Gastrocnemius medialis (tissue), 4 donors: ENCODE measurements at regions not wholly inside any gene's neighbourhood (a gene's known extent, or its start where the extent isn't known, plus 50 kb on each side); places are given as distances from the start of the nearest gene placed in this dataset.

Experiments used
- ATAC-seq, 2 donors: fragments of 150-250 bp; one replicate each; pipeline ENCODE4 v1.9.1; 2016
- DNase-seq, 2 donors: peaks; one replicate each; pipeline ENCODE4 v3.0.0-alpha.2; 2019
- H3K27ac ChIP-seq, 4 donors: fragments of 200-600 bp; sonication (generic); 1 replicate in 1 of 4; 2 replicates in 3 of 4; pipeline ENCODE4 v1.5.1; 2016 to 2018; ENCODE audit warnings: mild to moderate bottlenecking in 2 of 4, moderate library complexity in 1 of 4
- H3K27me3 ChIP-seq, 3 donors: fragments of 200-600 bp; sonication (generic) in 2 of 3; 1 replicate in 1 of 3; 2 replicates in 2 of 3; pipeline versions ENCODE4 v1.5.1 to v1.6.0; 2016 to 2019; ENCODE audit warnings: mild to moderate bottlenecking in 1 of 3, moderate library complexity in 1 of 3
- H3K36me3 ChIP-seq, 2 donors: fragments of 200-600 bp; sonication (generic) in 1 of 2; one replicate each; pipeline ENCODE4 v1.5.1; 2017 to 2018
- H3K4me1 ChIP-seq, 2 donors: fragments of 200-600 bp; sonication (generic) in 1 of 2; one replicate each; pipeline ENCODE4 v1.5.1; 2016 to 2017; ENCODE audit warnings: mild to moderate bottlenecking in 2 of 2
- H3K4me3 ChIP-seq, 4 donors: fragments of 200-600 bp; sonication (generic) in 3 of 4; 1 replicate in 1 of 4; 2 replicates in 3 of 4; pipeline ENCODE4 v1.5.1; 2016 to 2019; ENCODE audit warnings: mild to moderate bottlenecking in 2 of 4
- H3K9me3 ChIP-seq, 3 donors: fragments of 200-600 bp; sonication (generic) in 2 of 3; 1 replicate in 1 of 3; 2 replicates in 2 of 3; pipeline ENCODE4 v1.5.1; 2016 to 2019
- CTCF ChIP-seq, 5 experiments: fragments of 450-650 bp in 3 of 5; fragments of 200-600 bp in 2 of 5; sonication (generic) in 2 of 5; IDR thresholded peaks in 4 of 5; conservative IDR thresholded peaks in 1 of 5; 1 replicate in 4 of 5; 2 replicates in 1 of 5; pipeline ENCODE4 v1.5.1; 2016 to 2019; ENCODE audit warnings: antibody characterized with exemption in 5 of 5, mild to moderate bottlenecking in 3 of 5, moderate library complexity in 3 of 5
- POLR2A ChIP-seq, 2 donors: fragments of 450-650 bp; IDR thresholded peaks; one replicate each; pipeline ENCODE4 v1.6.1; 2017; ENCODE audit warnings: antibody characterized with exemption in 2 of 2, mild to moderate bottlenecking in 2 of 2, moderate library complexity in 2 of 2
- in situ Hi-C, 4 donors: fragments of 200-750 bp; cut with MboI; loops; one replicate each; pipeline versions ENCODE4 v1.15.0 to v1.8.0; 2017; ENCODE audit warnings: low sequenced_read_pairs in 4 of 4
- intact Hi-C: fragments of 100-400 bp; cut with DNase I; formaldehyde crosslinking; loops from one replicate; pipeline ENCODE4 v1.15.1; 2023; ENCODE audit warnings: low total_unique reads

GRCh38 chr7:94067506-94067905, 63.4 kb upstream of the BET1 start:
- no peaks in the 10 kb centered on the region for H3K4me1 ChIP-seq
- TF ChIP-seq POLR2A (IDR thresholded peaks at IDR 0.05) (no peak), CTCF (IDR thresholded peaks at IDR 0.05 in 4 of 5, conservative IDR thresholded peaks at IDR 0.05 in 1 of 5) (no peak)
- in situ Hi-C loops = no loop called here
- no peak for DNase-seq
- no peak for ATAC-seq
- no peaks in the 10 kb centered on the region for H3K27me3 ChIP-seq
- H3K27ac ChIP-seq = no peak overlapping the region
- no peaks in the 10 kb centered on the region for H3K9me3 ChIP-seq
- intact Hi-C loops = no loop called here
- no peaks in the 10 kb centered on the region for H3K36me3 ChIP-seq
- no peak overlapping the region for H3K4me3 ChIP-seq

- in situ Hi-C loops = no loop called here
- ATAC-seq = no peak
Observed at GRCh38 chr7:94069162-94069739, 65.1 kb upstream of the BET1 start.

GRCh38 chr7:94080551-94080950, 76.4 kb upstream of the BET1 start:
- Histone ChIP-seq H3K27me3 (no peaks in the 10 kb centered on the region), H3K36me3 (no peaks in the 10 kb centered on the region), H3K4me1 (no peaks in the 10 kb centered on the region), H3K27ac (no peak overlapping the region), H3K9me3 (no peaks in the 10 kb centered on the region), H3K4me3 (no peak overlapping the region)
- in situ Hi-C loops (loop anchor here in 3 of 4 donors (10.0 to 25.0 kb wide), 2 partner anchors 176 to 193 kb away; partner anchors contain the start of genes TFPI2 (in 2 of the 3) and GNGT1 (in 1 of the 3)), intact Hi-C loops (no loop called here)
- DNase-seq (no peak), ATAC-seq (no peak)
- TF ChIP-seq CTCF (IDR thresholded peaks at IDR 0.05 in 4 of 5, conservative IDR thresholded peaks at IDR 0.05 in 1 of 5) = no peak
- TF ChIP-seq POLR2A (IDR thresholded peaks at IDR 0.05) = no peak

More at GRCh38 chr7:94069162-94069739, 65.1 kb upstream of the BET1 start:
- no peak for TF ChIP-seq CTCF (IDR thresholded peaks at IDR 0.05 in 4 of 5, conservative IDR thresholded peaks at IDR 0.05 in 1 of 5)
- no peak for TF ChIP-seq POLR2A (IDR thresholded peaks at IDR 0.05)
- Histone ChIP-seq H3K36me3 (no peaks in the 10 kb centered on the region), H3K27me3 (no peaks in the 10 kb centered on the region), H3K9me3 (no peaks in the 10 kb centered on the region), H3K4me1 (no peaks in the 10 kb centered on the region), H3K4me3 (no peak overlapping the region), H3K27ac (no peak overlapping the region)
- intact Hi-C loops = no loop called here
- no peak for DNase-seq

GRCh38 chr7:94082126-94082525, 78.0 kb upstream of the BET1 start:
- in situ Hi-C loops = loop anchor here in 3 of 4 donors (10.0 to 25.0 kb wide), 2 partner anchors 177 to 195 kb away; partner anchors contain the start of genes TFPI2 (in 2 of the 3) and GNGT1 (in 1 of the 3)
- Histone ChIP-seq H3K36me3 (no peaks in the 10 kb centered on the region), H3K9me3 (no peaks in the 10 kb centered on the region), H3K4me1 (no peaks in the 10 kb centered on the region), H3K4me3 (no peak overlapping the region), H3K27me3 (no peaks in the 10 kb centered on the region), H3K27ac (no peak overlapping the region)
- ATAC-seq (no peak), DNase-seq (no peak)
- intact Hi-C loops = no loop called here
- TF ChIP-seq POLR2A (IDR thresholded peaks at IDR 0.05) (no peak), CTCF (IDR thresholded peaks at IDR 0.05 in 4 of 5, conservative IDR thresholded peaks at IDR 0.05 in 1 of 5) (no peak)
